ENCODE measurements at regions not wholly inside any gene's neighbourhood (a gene's known extent, or its start where the extent isn't known, plus 50 kb on each side); places are given as distances from the start of the nearest gene placed in this dataset.

DNA sequence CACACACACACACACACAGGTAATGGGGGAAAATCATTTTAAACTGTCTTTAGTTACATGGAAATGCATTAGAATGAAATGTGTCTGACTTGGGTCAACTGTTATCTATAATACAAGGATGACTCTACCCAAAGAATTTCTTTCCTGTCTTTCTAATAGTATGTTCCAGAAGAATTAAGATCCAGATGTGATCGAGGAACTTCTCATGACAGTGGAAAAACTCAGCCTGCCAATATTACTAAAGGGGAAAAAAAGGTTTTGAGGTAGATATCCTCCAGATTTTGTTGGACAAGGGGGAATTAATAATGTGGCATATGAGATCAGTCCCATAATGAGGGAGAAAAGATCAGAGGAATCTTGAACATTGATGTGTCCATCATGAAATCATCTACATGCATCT, 190.6 kb upstream of the MAP3K1 start:
- H3K4me3 ChIP-seq: no peak overlapping the region
- H3K27ac ChIP-seq: no peak overlapping the region
- peaks cover 0 to 4% (median 0%) of the 10 kb centered on the region in 4 donors for H3K9me3 ChIP-seq
- no peak for TF ChIP-seq POLR2A (IDR thresholded peaks at IDR 0.05)
- TF ChIP-seq, protein P1, sequence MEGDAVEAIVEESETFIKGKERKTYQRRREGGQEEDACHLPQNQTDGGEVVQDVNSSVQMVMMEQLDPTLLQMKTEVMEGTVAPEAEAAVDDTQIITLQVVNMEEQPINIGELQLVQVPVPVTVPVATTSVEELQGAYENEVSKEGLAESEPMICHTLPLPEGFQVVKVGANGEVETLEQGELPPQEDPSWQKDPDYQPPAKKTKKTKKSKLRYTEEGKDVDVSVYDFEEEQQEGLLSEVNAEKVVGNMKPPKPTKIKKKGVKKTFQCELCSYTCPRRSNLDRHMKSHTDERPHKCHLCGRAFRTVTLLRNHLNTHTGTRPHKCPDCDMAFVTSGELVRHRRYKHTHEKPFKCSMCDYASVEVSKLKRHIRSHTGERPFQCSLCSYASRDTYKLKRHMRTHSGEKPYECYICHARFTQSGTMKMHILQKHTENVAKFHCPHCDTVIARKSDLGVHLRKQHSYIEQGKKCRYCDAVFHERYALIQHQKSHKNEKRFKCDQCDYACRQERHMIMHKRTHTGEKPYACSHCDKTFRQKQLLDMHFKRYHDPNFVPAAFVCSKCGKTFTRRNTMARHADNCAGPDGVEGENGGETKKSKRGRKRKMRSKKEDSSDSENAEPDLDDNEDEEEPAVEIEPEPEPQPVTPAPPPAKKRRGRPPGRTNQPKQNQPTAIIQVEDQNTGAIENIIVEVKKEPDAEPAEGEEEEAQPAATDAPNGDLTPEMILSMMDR (IDR thresholded peaks at IDR 0.05): no peak
- H3K27me3 ChIP-seq: no peaks in the 10 kb centered on the region
- no peaks in the 10 kb centered on the region for H3K4me1 ChIP-seq
- DNase-seq: no peak
- H3K36me3 ChIP-seq: no peaks in the 10 kb centered on the region

DNA sequence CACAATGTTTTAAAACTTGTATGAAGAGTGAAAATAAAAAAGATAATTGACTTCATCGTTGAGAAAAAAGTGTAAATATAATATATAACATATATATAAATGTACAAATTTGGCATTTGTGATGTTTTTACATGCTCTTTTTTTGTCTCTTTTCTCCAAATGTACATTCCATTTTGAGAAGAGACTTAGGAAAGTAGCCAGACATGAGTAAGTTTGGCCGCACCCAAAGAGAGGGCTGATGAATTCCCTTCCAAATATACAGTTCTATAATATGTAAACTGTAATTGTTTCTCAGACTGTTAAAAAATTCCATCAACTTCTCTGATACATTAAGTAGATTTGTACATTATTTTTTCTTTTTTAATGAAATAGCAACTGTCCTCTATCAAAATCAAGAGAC, 193.2 kb upstream of the MAP3K1 start:
- H3K9me3 ChIP-seq: peaks cover 0 to 5% (median 0%) of the 10 kb centered on the region in 4 donors
- no peaks in the 10 kb centered on the region for H3K27me3 ChIP-seq
- H3K4me3 ChIP-seq: no peak overlapping the region
- no peak overlapping the region for H3K27ac ChIP-seq
- DNase-seq: no peak
- TF ChIP-seq, protein P1 (IDR thresholded peaks at IDR 0.05): no peak
- TF ChIP-seq POLR2A (IDR thresholded peaks at IDR 0.05): no peak
- no peaks in the 10 kb centered on the region for H3K36me3 ChIP-seq
- no peaks in the 10 kb centered on the region for H3K4me1 ChIP-seq

DNA sequence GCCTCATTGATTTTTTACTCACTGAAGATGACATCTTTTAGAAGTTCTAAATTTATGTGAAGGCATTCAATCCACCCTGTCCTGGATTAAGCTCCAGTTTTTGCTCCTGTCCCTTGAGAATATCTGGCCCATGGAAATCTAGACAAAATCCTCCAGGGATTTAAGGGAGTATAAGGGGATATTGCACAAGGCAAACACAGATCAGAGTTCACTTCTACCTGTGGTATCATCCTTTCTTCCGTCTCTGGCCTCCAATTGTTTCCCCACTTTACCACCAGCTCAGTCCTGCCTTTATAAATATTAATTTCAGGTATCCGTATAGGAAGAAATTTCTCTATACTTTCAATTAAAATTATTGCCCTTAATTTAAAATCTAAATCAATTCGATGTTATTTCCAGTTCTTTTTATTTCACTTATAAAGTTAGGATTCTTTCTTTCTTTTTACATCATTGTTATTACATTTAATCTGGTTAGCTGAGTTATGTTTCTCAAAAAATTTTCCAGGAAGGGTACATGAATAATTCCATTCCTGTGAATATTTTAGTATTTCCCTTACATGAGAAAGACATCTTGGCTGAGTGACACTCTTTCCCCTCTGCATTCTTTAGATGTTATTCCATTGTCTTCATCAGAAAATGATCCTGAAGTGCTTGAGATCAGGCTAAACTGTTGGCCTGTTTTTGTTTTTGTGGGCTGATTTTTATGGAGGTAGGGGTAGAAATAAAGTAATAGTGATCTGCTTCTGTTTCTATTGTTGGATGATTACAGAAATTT, 194.3 kb upstream of the MAP3K1 start:
- no peaks in the 10 kb centered on the region for H3K36me3 ChIP-seq
- no peaks in the 10 kb centered on the region for H3K27me3 ChIP-seq
- TF ChIP-seq POLR2A (IDR thresholded peaks at IDR 0.05): no peak
- TF ChIP-seq, protein P1 (IDR thresholded peaks at IDR 0.05): no peak
- no peak overlapping the region for H3K4me3 ChIP-seq
- no peak overlapping the region for H3K27ac ChIP-seq
- peaks cover 0 to 7% (median 0%) of the 10 kb centered on the region in 4 donors for H3K4me1 ChIP-seq
- DNase-seq: no peak
- H3K9me3 ChIP-seq: peaks cover 0 to 5% (median 0%) of the 10 kb centered on the region in 4 donors

DNA sequence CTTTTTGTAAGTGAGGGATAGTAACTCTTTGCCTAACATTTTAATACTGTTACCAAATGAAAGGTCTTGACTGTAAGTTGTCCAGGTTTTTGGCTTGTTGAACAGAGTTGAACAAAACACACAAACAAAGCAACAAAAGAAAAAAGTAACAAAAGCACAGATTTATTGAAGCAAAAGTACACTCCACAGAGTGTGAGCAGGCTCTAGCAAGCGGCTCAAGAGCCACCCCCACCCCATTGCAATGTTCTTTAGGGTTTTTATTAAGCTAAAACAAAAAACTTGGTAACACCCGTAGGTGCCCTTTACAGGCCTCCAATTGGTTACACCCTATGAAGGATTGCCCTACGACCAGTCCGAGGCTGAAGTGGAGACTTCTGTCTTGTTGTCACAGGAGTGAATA, 197.4 kb upstream of the MAP3K1 start:
- DNase-seq: no peak
- Histone ChIP-seq H3K4me1 (peaks cover 0 to 8% (median 0%) of the 10 kb centered on the region in 4 donors), H3K36me3 (no peaks in the 10 kb centered on the region), H3K9me3 (peaks cover 0 to 5% (median 0%) of the 10 kb centered on the region in 4 donors), H3K27ac (no peak overlapping the region), H3K27me3 (no peaks in the 10 kb centered on the region), H3K4me3 (no peak overlapping the region)
- TF ChIP-seq, protein P1 (IDR thresholded peaks at IDR 0.05): no peak
- TF ChIP-seq POLR2A (IDR thresholded peaks at IDR 0.05): no peak

DNA sequence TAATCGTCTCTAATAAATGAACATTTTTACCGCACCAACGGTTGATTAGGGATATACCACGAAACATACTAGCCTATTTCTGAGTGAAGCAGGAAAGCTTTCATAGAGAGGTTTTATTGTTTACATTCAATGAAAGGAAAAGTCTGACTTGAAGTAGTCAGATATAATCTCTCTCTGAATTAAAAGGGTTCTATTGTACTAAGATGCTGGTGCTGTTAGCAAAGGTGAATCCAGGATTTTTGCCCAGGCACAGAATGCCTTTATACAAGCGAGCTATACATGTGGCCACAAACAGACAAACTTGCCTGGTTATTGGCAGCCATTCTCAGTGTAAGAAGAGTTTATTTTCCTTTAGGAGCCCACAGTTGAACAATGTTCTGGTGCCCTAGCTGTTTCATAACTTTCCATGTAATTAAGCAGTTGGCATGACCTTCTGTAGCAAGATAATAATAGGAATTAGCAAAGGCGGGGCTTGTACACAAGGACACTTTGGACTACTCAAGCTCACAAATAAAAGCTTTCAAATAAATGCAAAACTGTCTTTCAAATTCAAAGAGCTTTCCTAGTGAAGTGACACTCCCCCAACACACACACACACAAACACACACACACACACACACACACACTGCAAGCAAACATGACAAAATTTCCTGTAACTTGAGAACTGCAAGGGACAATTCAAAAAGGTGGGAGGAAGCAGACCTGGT, 198.7 kb upstream of the MAP3K1 start:
- TF ChIP-seq POLR2A (IDR thresholded peaks at IDR 0.05): no peak
- TF ChIP-seq, protein P1 (IDR thresholded peaks at IDR 0.05): no peak
- Histone ChIP-seq H3K4me1 (peaks cover 0 to 8% (median 0%) of the 10 kb centered on the region in 4 donors), H3K27me3 (no peaks in the 10 kb centered on the region), H3K27ac (no peak overlapping the region), H3K36me3 (no peaks in the 10 kb centered on the region), H3K4me3 (no peak overlapping the region), H3K9me3 (peaks cover 0 to 5% (median 0%) of the 10 kb centered on the region in 4 donors)
- DNase-seq: no peak
